H1 (cell line): ENCODE measurements at regions not wholly inside any gene's neighbourhood (a gene's known extent, or its start where the extent isn't known, plus 50 kb on each side); places are given as distances from the start of the nearest gene placed in this dataset.
A peak's percentile ranks its signal among the peaks of the same experiment; 100 is the strongest.

Experiments
- CTCF ChIA-PET: fragments of 300-600 bp; sonication (Branson Sonifier 250); formaldehyde crosslinking; loops from one replicate; lab custom pipeline; 2021; ENCODE audit not compliant: partially characterized antibody; lab: Charles Lee
- POLR2A ChIA-PET: fragments of 300-600 bp; sonication (Branson Sonifier 250); formaldehyde crosslinking; loops from one replicate; lab custom pipeline; 2021; ENCODE audit warnings: inconsistent platforms; ENCODE audit not compliant: partially characterized antibody; lab: Charles Lee
- DNase-seq, 2 experiments: peaks; one replicate each; pipeline versions ENCODE4 v3.0.0 to v3.0.0-alpha.2; 2010 to 2022; ENCODE audit warnings: low spot score in 2 of 2, low read depth in 1 of 2, mixed read lengths in 1 of 2
- FAIRE-seq: peaks from 2 replicates; lab custom pipeline; 2011; peaks lifted over from hg19 to GRCh38; lab: Jason Lieb, UNC
- H2AFZ ChIP-seq: 2 replicates; pipeline ENCODE4 v1.8.1; 2012; ENCODE audit warnings: low read length, inconsistent platforms
- H2AK5ac ChIP-seq: 2 replicates; pipeline ENCODE4 v1.6.1; 2013; ENCODE audit warnings: low read depth, low read length
- H2BK120ac ChIP-seq: replicated peaks from 2 replicates; pipeline ENCODE3; 2013; ENCODE audit warnings: low read depth, low read length, inconsistent platforms
- H2BK12ac ChIP-seq: 2 replicates; pipeline ENCODE4 v1.6.1; 2013; ENCODE audit warnings: low read depth, low read length
- H2BK15ac ChIP-seq: 2 replicates; pipeline ENCODE4 v1.6.1; 2013; ENCODE audit warnings: low read length
- H2BK20ac ChIP-seq: 2 replicates; pipeline ENCODE4 v1.6.1; 2013; ENCODE audit warnings: low read length
- H2BK5ac ChIP-seq: 2 replicates; pipeline ENCODE4 v1.6.1; 2013; ENCODE audit warnings: low read depth, low read length
- H3K14ac ChIP-seq: 2 replicates; pipeline ENCODE4 v1.6.1; 2013; ENCODE audit warnings: inconsistent platforms; ENCODE audit not compliant: insufficient read length
- H3K18ac ChIP-seq: 2 replicates; pipeline ENCODE4 v1.6.1; 2013; ENCODE audit warnings: low read length; ENCODE audit errors: extremely low read depth
- H3K23ac ChIP-seq: 2 replicates; pipeline ENCODE4 v1.6.1; 2013; ENCODE audit warnings: inconsistent platforms; ENCODE audit not compliant: insufficient read length
- H3K23me2 ChIP-seq: 2 replicates; pipeline ENCODE4 v1.6.1; 2013; ENCODE audit warnings: low read depth, low read length
- H3K27ac ChIP-seq: 2 replicates; pipeline ENCODE4 v1.6.1; 2011; ENCODE audit warnings: low read depth, low read length, inconsistent platforms
- H3K27me3 ChIP-seq, 4 experiments: replicated peaks in 1 of 4; 1 replicate in 1 of 4; 2 replicates in 3 of 4; pipeline versions ENCODE4 v1.6.1 to v1.8.1; 2011 to 2013; ENCODE audit warnings: low read length in 3 of 4, mild to moderate bottlenecking in 3 of 4, inconsistent platforms in 2 of 4, mixed read lengths in 2 of 4, moderate library complexity in 1 of 4; ENCODE audit not compliant: control insufficient read depth in 3 of 4, insufficient read depth in 3 of 4; ENCODE audit errors: extremely low read depth in 1 of 4
- H3K36me3 ChIP-seq, 4 experiments: 2 replicates each; pipeline versions ENCODE4 v1.6.1 to v1.8.1; 2011 to 2013; ENCODE audit warnings: mild to moderate bottlenecking in 4 of 4, low read length in 3 of 4, moderate library complexity in 2 of 4, control low read depth in 1 of 4, inconsistent platforms in 1 of 4; ENCODE audit not compliant: insufficient read depth in 4 of 4, control insufficient read depth in 2 of 4
- H3K4ac ChIP-seq: replicated peaks from 2 replicates; pipeline ENCODE3; 2013; ENCODE audit warnings: low read length, low read depth, mixed read lengths, inconsistent platforms; ENCODE audit not compliant: insufficient read length
- H3K4me1 ChIP-seq, 4 experiments: replicated peaks in 1 of 4; 1 replicate in 1 of 4; 2 replicates in 3 of 4; pipeline versions ENCODE4 v1.6.1 to v1.8.1; 2011 to 2013; ENCODE audit warnings: low read length in 3 of 4, inconsistent platforms in 2 of 4, mixed read lengths in 1 of 4; ENCODE audit not compliant: insufficient read depth in 4 of 4, control insufficient read depth in 3 of 4
- H3K4me2 ChIP-seq, 2 experiments: 2 replicates each; pipeline versions ENCODE4 v1.6.1 to v1.8.1; 2011 to 2013; ENCODE audit warnings: low read depth in 2 of 2, low read length in 2 of 2, control low read depth in 1 of 2, inconsistent platforms in 1 of 2, mild to moderate bottlenecking in 1 of 2; ENCODE audit not compliant: insufficient read depth in 1 of 2
- H3K4me3 ChIP-seq, 4 experiments: fragments of 200-600, 300-600 bp in 1 of 4; sonication (generic), shearing (Covaris generic), sonication (Bioruptor Twin) in 1 of 4; 2 replicates each; pipeline versions ENCODE4 v1.5.1 to v1.8.1; 2011 to 2016; ENCODE audit warnings: low read length in 4 of 4, low read depth in 3 of 4, control low read depth in 2 of 4, inconsistent platforms in 2 of 4, mild to moderate bottlenecking in 2 of 4, mixed read lengths in 1 of 4, moderate library complexity in 1 of 4; ENCODE audit not compliant: insufficient read depth in 2 of 4; ENCODE audit errors: extremely low read depth in 1 of 4
- H3K56ac ChIP-seq: replicated peaks from 2 replicates; pipeline ENCODE3; 2013; ENCODE audit warnings: low read depth, mild to moderate bottlenecking, mixed read lengths, low read length, inconsistent platforms; ENCODE audit not compliant: insufficient read length
- H3K79me1 ChIP-seq: 2 replicates; pipeline ENCODE4 v1.6.1; 2013; ENCODE audit warnings: low read depth, low read length, control low read depth
- H3K79me2 ChIP-seq, 2 experiments: 2 replicates each; pipeline versions ENCODE4 v1.6.1 to v1.8.1; 2012 to 2013; ENCODE audit warnings: low read length in 2 of 2, mild to moderate bottlenecking in 2 of 2, inconsistent platforms in 1 of 2; ENCODE audit not compliant: insufficient read depth in 2 of 2, control insufficient read depth in 1 of 2
- H3K9ac ChIP-seq, 4 experiments: replicated peaks in 1 of 4; 1 replicate in 1 of 4; 2 replicates in 3 of 4; pipeline versions ENCODE4 v1.6.1 to v1.8.1; 2011 to 2013; ENCODE audit warnings: low read depth in 3 of 4, low read length in 3 of 4, control low read depth in 2 of 4, mild to moderate bottlenecking in 2 of 4, moderate library complexity in 2 of 4, inconsistent platforms in 1 of 4; ENCODE audit errors: extremely low read depth in 1 of 4
- H3K9me3 ChIP-seq, 2 experiments: 2 replicates each; pipeline versions ENCODE4 v1.6.1 to v1.8.1; 2012 to 2013; ENCODE audit warnings: mild to moderate bottlenecking in 2 of 2, moderate library complexity in 2 of 2, control low read depth in 1 of 2, inconsistent platforms in 1 of 2, low read depth in 1 of 2, low read length in 1 of 2, mixed read lengths in 1 of 2; ENCODE audit not compliant: insufficient read depth in 2 of 2
- H4K20me1 ChIP-seq, 2 experiments: replicated peaks in 1 of 2; 2 replicates each; pipeline versions ENCODE3 to v1.8.1; 2011 to 2013; ENCODE audit warnings: inconsistent platforms in 2 of 2, low read length in 2 of 2, mild to moderate bottlenecking in 1 of 2; ENCODE audit not compliant: insufficient read depth in 2 of 2, control insufficient read depth in 1 of 2
- H4K5ac ChIP-seq: 2 replicates; pipeline ENCODE4 v1.6.1; 2013; ENCODE audit warnings: low read length, low read depth, mixed read lengths, inconsistent platforms; ENCODE audit not compliant: insufficient read length
- H4K8ac ChIP-seq: 2 replicates; pipeline ENCODE4 v1.8.0; 2013; ENCODE audit warnings: mild to moderate bottlenecking, moderate library complexity, low read length, inconsistent platforms; ENCODE audit not compliant: insufficient read depth; ENCODE audit errors: extremely low read depth
- H4K91ac ChIP-seq: replicated peaks from 2 replicates; pipeline ENCODE3; 2013; ENCODE audit warnings: low read length, mixed read lengths, inconsistent platforms; ENCODE audit not compliant: insufficient read length
- CEBPB ChIP-seq: IDR thresholded peaks from 2 replicates; pipeline ENCODE4 v1.6.1; 2012; ENCODE audit warnings: low read depth, low read length
- CTBP2 ChIP-seq: IDR thresholded peaks from 2 replicates; pipeline ENCODE4 v1.7.0; 2011; ENCODE audit warnings: borderline replicate concordance, mild to moderate bottlenecking, moderate library complexity, mixed read lengths, low read length; ENCODE audit not compliant: insufficient read depth, insufficient read length
- KDM1A ChIP-seq: fragments of 200-600, 300-600 bp; sonication (generic); IDR thresholded peaks from 2 replicates; pipeline ENCODE4 v1.7.1; 2016; ENCODE audit warnings: mild to moderate bottlenecking, low read length, borderline replicate concordance
- MAX ChIP-seq: IDR thresholded peaks from 2 replicates; pipeline ENCODE4 v1.6.1; 2012; ENCODE audit warnings: inconsistent platforms
- POU5F1 ChIP-seq: IDR thresholded peaks from 2 replicates; pipeline ENCODE4 v1.6.1; 2011; ENCODE audit warnings: low read depth, mild to moderate bottlenecking, low read length, moderate library complexity
- RXRA ChIP-seq: IDR thresholded peaks from 2 replicates; pipeline ENCODE4 v1.6.1; 2011; ENCODE audit warnings: low read depth, mild to moderate bottlenecking, low read length, moderate library complexity; ENCODE audit not compliant: insufficient read depth
- TAF1 ChIP-seq: IDR thresholded peaks from 2 replicates; pipeline ENCODE4 v1.6.1; 2011; ENCODE audit warnings: mild to moderate bottlenecking, low read depth, low read length
- WGBS, 2 experiments: shearing (Covaris generic) in 1 of 2; methylation state at CpG; one replicate each; pipeline versions ENCODE4 v1.1.6 to v1.1.7; 2013 to 2015; ENCODE audit warnings: low lambda C conversion rate in 2 of 2, mixed read lengths in 2 of 2, inconsistent platforms in 1 of 2, low coverage in 1 of 2, missing lambda C conversion rate in 1 of 2; ENCODE audit not compliant: insufficient replicate concordance in 2 of 2, insufficient coverage in 1 of 2, insufficient read length in 1 of 2; ENCODE audit errors: extremely low coverage in 1 of 2, missing lambda C conversion rate in 1 of 2; 5-methylcytosine and 5-hydroxymethylcytosine counted together

- Histone ChIP-seq H3K4ac (no peak overlapping the region), H3K36me3 (no peaks in the 10 kb centered on the region), H4K5ac (no peak overlapping the region), H2BK120ac (no peak overlapping the region), H3K4me3 (no peak overlapping the region), H2AFZ (no peak overlapping the region), H3K27me3 (no peaks in the 10 kb centered on the region), H3K9me3 (no peaks in the 10 kb centered on the region), H4K8ac (no peak overlapping the region), H2BK5ac (no peak overlapping the region), H2BK15ac (no peak overlapping the region), H3K79me1 (no peaks in the 10 kb centered on the region; the same call in 1 of the 2 replicates), H4K91ac (no peak overlapping the region), H2BK12ac (no peak overlapping the region), H3K18ac (no peak overlapping the region), H3K4me2 (no peak overlapping the region), H3K4me1 (no peaks in the 10 kb centered on the region), H3K23me2 (no peaks in the 10 kb centered on the region), H3K9ac (no peak overlapping the region), H3K23ac (no peak overlapping the region), H3K27ac (no peak overlapping the region), H3K56ac (no peak overlapping the region), H4K20me1 (no peaks in the 10 kb centered on the region), H3K14ac (no peak overlapping the region), H2BK20ac (no peak overlapping the region), H3K79me2 (no peaks in the 10 kb centered on the region), H2AK5ac (no peak overlapping the region)
- no peak for FAIRE-seq
- ChIA-PET CTCF (interaction anchor here (1.6 kb wide), 1 partner anchor 144 kb away, joined by 5 read pairs; no protein-coding TSS in a partner anchor), POLR2A (no interaction called here)
- TF ChIP-seq TAF1, result no peak
- TF ChIP-seq MAX, result no peak
- TF ChIP-seq RXRA, result no peak
- no peak for TF ChIP-seq CTBP2
- no peak for TF ChIP-seq POU5F1
- TF ChIP-seq KDM1A, result no peak
- TF ChIP-seq CEBPB, result no peak
- 93% methylated on average over 4 of the region's 4 CpGs; no CpG with 5 or more reads in 1 of the 2 experiments for WGBS, 2 experiments
- DNase-seq, result peak in 1 of 2 experiments; percentile 10
Observed at GRCh38 chr10:78514459-78514858, 480.8 kb downstream of the RPS24 start.
